ENCODE measurements at regions not wholly inside any gene's neighbourhood (a gene's known extent, or its start where the extent isn't known, plus 50 kb on each side); places are given as distances from the start of the nearest gene placed in this dataset.

- TF ChIP-seq MAX (IDR thresholded peaks at IDR 0.05) (no peak), TAF1 (conservative IDR thresholded peaks at IDR 0.05) (no peak), REST (IDR thresholded peaks at IDR 0.05) (no peak), HNF4G (IDR thresholded peaks at IDR 0.05) (no peak), NR2F2 (IDR thresholded peaks at IDR 0.05) (no peak), YY1 (IDR thresholded peaks at IDR 0.05) (no peak), CTCF (IDR thresholded peaks at IDR 0.05; ENCODE audit: low read depth, low read length, missing input control) (no peak), RAD21 (IDR thresholded peaks at IDR 0.05) (no peak), GABPA (IDR thresholded peaks at IDR 0.05 in 1 of 2, conservative IDR thresholded peaks at IDR 0.05 in 1 of 2) (no peak), FOXA2 (IDR thresholded peaks at IDR 0.05) (no peak), SP1 (IDR thresholded peaks at IDR 0.05) (no peak), JUND (IDR thresholded peaks at IDR 0.05) (no peak), HNF4A (conservative IDR thresholded peaks at IDR 0.05) (no peak), RXRA (IDR thresholded peaks at IDR 0.05) (no peak)
- TF ChIP-seq, protein P1, sequence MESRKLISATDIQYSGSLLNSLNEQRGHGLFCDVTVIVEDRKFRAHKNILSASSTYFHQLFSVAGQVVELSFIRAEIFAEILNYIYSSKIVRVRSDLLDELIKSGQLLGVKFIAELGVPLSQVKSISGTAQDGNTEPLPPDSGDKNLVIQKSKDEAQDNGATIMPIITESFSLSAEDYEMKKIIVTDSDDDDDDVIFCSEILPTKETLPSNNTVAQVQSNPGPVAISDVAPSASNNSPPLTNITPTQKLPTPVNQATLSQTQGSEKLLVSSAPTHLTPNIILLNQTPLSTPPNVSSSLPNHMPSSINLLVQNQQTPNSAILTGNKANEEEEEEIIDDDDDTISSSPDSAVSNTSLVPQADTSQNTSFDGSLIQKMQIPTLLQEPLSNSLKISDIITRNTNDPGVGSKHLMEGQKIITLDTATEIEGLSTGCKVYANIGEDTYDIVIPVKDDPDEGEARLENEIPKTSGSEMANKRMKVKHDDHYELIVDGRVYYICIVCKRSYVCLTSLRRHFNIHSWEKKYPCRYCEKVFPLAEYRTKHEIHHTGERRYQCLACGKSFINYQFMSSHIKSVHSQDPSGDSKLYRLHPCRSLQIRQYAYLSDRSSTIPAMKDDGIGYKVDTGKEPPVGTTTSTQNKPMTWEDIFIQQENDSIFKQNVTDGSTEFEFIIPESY (IDR thresholded peaks at IDR 0.05) = no peak
- TF ChIP-seq, protein P2, sequence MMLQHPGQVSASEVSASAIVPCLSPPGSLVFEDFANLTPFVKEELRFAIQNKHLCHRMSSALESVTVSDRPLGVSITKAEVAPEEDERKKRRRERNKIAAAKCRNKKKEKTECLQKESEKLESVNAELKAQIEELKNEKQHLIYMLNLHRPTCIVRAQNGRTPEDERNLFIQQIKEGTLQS (IDR thresholded peaks at IDR 0.05) = no peak
- no peak overlapping the region for H3K4me3 ChIP-seq (ENCODE audit: low read depth in 1 of 3, low read length in 3 of 3)
- no peak overlapping the region for H3K27ac ChIP-seq (ENCODE audit: low read depth in 1 of 2, low read length in 2 of 2)
- no peaks in the 10 kb centered on the region for H3K27me3 ChIP-seq (ENCODE audit: control insufficient read depth in 4 of 4, insufficient read depth in 4 of 4, low read length in 3 of 4)
- H3K36me3 ChIP-seq (ENCODE audit: control insufficient read depth in 4 of 4, insufficient read depth in 3 of 4, low read depth in 1 of 4, low read length in 3 of 4) = no peaks in the 10 kb centered on the region
- H3K9ac ChIP-seq (ENCODE audit: low read depth in 1 of 2, low read length in 2 of 2) = no peak overlapping the region
- DNase-seq (ENCODE audit: low spot score) = no peak
- 32% methylated on average over 1 of the region's 1 CpG for WGBS
- no peaks in the 10 kb centered on the region for H3K9me3 ChIP-seq (ENCODE audit: control insufficient read depth in 4 of 4, low read length in 3 of 4)
- no peaks in the 10 kb centered on the region for H3K4me1 ChIP-seq (ENCODE audit: control insufficient read depth in 4 of 4, insufficient read depth in 4 of 4, low read length in 3 of 4)
These were observed 1013.4 kb upstream of the COX7C start for GRCh38 chr5:85604378-85604777.

DNA sequence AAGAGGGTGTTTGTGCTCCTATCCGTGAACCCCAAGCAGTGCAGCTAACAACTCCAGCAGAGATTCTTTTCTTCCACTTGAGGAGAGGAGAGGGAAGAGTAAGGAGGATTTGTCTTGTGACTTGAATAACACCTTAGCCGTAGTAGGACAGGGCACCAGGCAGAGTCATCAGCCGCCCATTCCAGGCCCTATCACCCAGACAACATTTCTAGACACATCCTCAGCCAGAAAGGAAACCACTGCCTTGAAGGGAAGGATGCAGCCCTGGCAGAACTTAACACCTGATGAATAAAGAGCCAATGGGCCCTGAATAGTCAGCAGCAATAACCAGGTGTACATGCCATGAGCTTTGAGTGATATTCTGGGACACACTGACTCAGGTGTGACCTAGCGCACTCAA, 1013.0 kb upstream of the COX7C start:
- TF ChIP-seq FOXA1 (IDR thresholded peaks at IDR 0.05) (no peak), YY1 (IDR thresholded peaks at IDR 0.05) (no peak), HNF4A (conservative IDR thresholded peaks at IDR 0.05) (no peak), SP1 (IDR thresholded peaks at IDR 0.05) (no peak), REST (IDR thresholded peaks at IDR 0.05) (no peak)

More for the DNA sequence above, 1013.0 kb upstream of the COX7C start:
- H3K36me3 ChIP-seq (ENCODE audit: control insufficient read depth in 4 of 4, insufficient read depth in 3 of 4, low read depth in 1 of 4, low read length in 3 of 4) = no peaks in the 10 kb centered on the region
- no peaks in the 10 kb centered on the region for H3K9me3 ChIP-seq (ENCODE audit: control insufficient read depth in 4 of 4, low read length in 3 of 4)
- no peak overlapping the region for H3K9ac ChIP-seq (ENCODE audit: low read depth in 1 of 2, low read length in 2 of 2)
- no peaks in the 10 kb centered on the region for H3K27me3 ChIP-seq (ENCODE audit: control insufficient read depth in 4 of 4, insufficient read depth in 4 of 4, low read length in 3 of 4)
- no peak for DNase-seq (ENCODE audit: low spot score)
- WGBS = 91% methylated on average over 4 of the region's 4 CpGs
- H3K4me1 ChIP-seq (ENCODE audit: control insufficient read depth in 4 of 4, insufficient read depth in 4 of 4, low read length in 3 of 4) = no peaks in the 10 kb centered on the region
- no peak overlapping the region for H3K27ac ChIP-seq (ENCODE audit: low read depth in 1 of 2, low read length in 2 of 2)
- H3K4me3 ChIP-seq (ENCODE audit: low read depth in 1 of 3, low read length in 3 of 3) = no peak overlapping the region

Measured in liver (tissue), 8 donors.